K562 (cell line): ENCODE measurements at regions not wholly inside any gene's neighbourhood (a gene's known extent, or its start where the extent isn't known, plus 50 kb on each side); places are given as distances from the start of the nearest gene placed in this dataset.

Experiments used
- ATAC-seq: fragments of 200-7000 bp; cut with Tn5 transposase; 3 replicates; pipeline ENCODE4 v1.9.1; 2020; ENCODE audit warnings: moderate library complexity
- BruUV-seq: library from RNA; stranded (reverse); fragments of 400-500 nt; replicated peaks from 2 replicates; lab custom pipeline; 2021; lab: Mats Ljungman, UMichigan
- CTCF ChIA-PET: fragments of 300-600 bp; formaldehyde crosslinking; extraction: SDS; loops from one replicate; lab custom pipeline; 2021; ENCODE audit warnings: low intra/inter-chr PET ratio; lab: Yijun Ruan, JAX
- POLR2A ChIA-PET: fragments of 300-600, 350-650 bp; sonication (Branson Sonifier 250); formaldehyde crosslinking; extraction: SDS; loops from one replicate; lab custom pipeline; 2021; ENCODE audit warnings: antibody characterized with exemption, inconsistent platforms; lab: Yijun Ruan, JAX
- DNase-seq, 4 experiments: peaks; one replicate each; pipeline versions ENCODE4 v3.0.0 to v3.0.0-alpha.2; 2011 to 2018; ENCODE audit warnings: low spot score in 3 of 4, mixed read lengths in 3 of 4; ENCODE audit errors: extremely low read depth in 1 of 4
- FAIRE-seq: peaks from 2 replicates; lab custom pipeline; 2011; peaks lifted over from hg19 to GRCh38; lab: Jason Lieb, UNC
- H2AFZ ChIP-seq: 2 replicates; pipeline ENCODE4 v1.6.0; 2011; ENCODE audit warnings: low read depth, low read length, control low read depth, inconsistent platforms
- H3K27ac ChIP-seq: fragments of 200-600 bp; 3 replicates; pipeline ENCODE4 v1.8.0; 2011; ENCODE audit warnings: low read depth, mild to moderate bottlenecking, control low read depth, inconsistent platforms, low read length, moderate library complexity, mixed read lengths; ENCODE audit errors: extremely low read depth
- H3K27me3 ChIP-seq, 2 experiments: fragments of 300-600 bp in 1 of 2; 2 replicates in 1 of 2; 3 replicates in 1 of 2; pipeline versions ENCODE4 v1.6.0 to v1.8.0; 2011; ENCODE audit warnings: inconsistent platforms in 2 of 2, low read length in 2 of 2, mild to moderate bottlenecking in 1 of 2, mixed read lengths in 1 of 2, moderate library complexity in 1 of 2; ENCODE audit not compliant: control insufficient read depth in 2 of 2, insufficient read depth in 2 of 2
- H3K36me3 ChIP-seq: fragments of 300-600 bp; 3 replicates; pipeline ENCODE4 v1.8.0; 2011; ENCODE audit warnings: mild to moderate bottlenecking, low read length, inconsistent platforms; ENCODE audit not compliant: control insufficient read depth, insufficient read depth
- H3K4me1 ChIP-seq, 2 experiments: fragments of 200-600 bp in 1 of 2; replicated peaks in 1 of 2; 2 replicates in 1 of 2; 3 replicates in 1 of 2; pipeline versions ENCODE4 v1.5.1 to v1.8.0; 2011; ENCODE audit warnings: inconsistent platforms in 2 of 2, low read length in 2 of 2, mild to moderate bottlenecking in 1 of 2, mixed read lengths in 1 of 2, moderate library complexity in 1 of 2; ENCODE audit not compliant: control insufficient read depth in 2 of 2, insufficient read depth in 2 of 2
- H3K4me2 ChIP-seq: 2 replicates; pipeline ENCODE4 v1.6.1; 2011; ENCODE audit warnings: low read length, control low read depth, inconsistent platforms, mixed read lengths; ENCODE audit not compliant: insufficient read depth
- H3K4me3 ChIP-seq: fragments of 200-600 bp; sonication (generic), shearing (Covaris generic); 2 replicates; pipeline ENCODE4 v1.5.1; 2016; ENCODE audit warnings: control low read depth, inconsistent platforms
- H3K79me2 ChIP-seq: fragments of 200-600 bp; 3 replicates; pipeline ENCODE4 v1.8.0; 2011; ENCODE audit warnings: low read length, inconsistent platforms; ENCODE audit not compliant: control insufficient read depth, insufficient read depth
- H3K9ac ChIP-seq, 2 experiments: 2 replicates each; pipeline versions ENCODE4 v1.6.0 to v1.6.1; 2011; ENCODE audit warnings: low read depth in 2 of 2, low read length in 2 of 2, control low read depth in 1 of 2, inconsistent platforms in 1 of 2, mild to moderate bottlenecking in 1 of 2, mixed read lengths in 1 of 2; ENCODE audit not compliant: insufficient read depth in 1 of 2
- H3K9me1 ChIP-seq: one replicate; pipeline ENCODE4 v1.6.0; 2011; ENCODE audit warnings: inconsistent platforms, mild to moderate bottlenecking, low read length, moderate library complexity; ENCODE audit not compliant: control insufficient read depth, insufficient read depth
- H3K9me3 ChIP-seq: replicated peaks from 2 replicates; pipeline ENCODE4 v1.5.1; 2011; ENCODE audit warnings: low read depth, low read length, inconsistent platforms; ENCODE audit not compliant: control insufficient read depth, insufficient read depth
- H4K20me1 ChIP-seq: replicated peaks from 2 replicates; pipeline ENCODE4 v1.6.1; 2011; ENCODE audit warnings: low read length, inconsistent platforms, mixed read lengths; ENCODE audit not compliant: control insufficient read depth, insufficient read depth
- BRCA1 ChIP-seq, 2 experiments: fragments of 450-650 bp in 1 of 2; sonication (generic) in 1 of 2; formaldehyde crosslinking in 1 of 2; IDR thresholded peaks; 2 replicates each; pipeline versions ENCODE4 v1.5.0 to v1.6.1; 2017 to 2020; ENCODE audit warnings: mild to moderate bottlenecking in 1 of 2, missing genetic modification reagents in 1 of 2
- CC2D1A ChIP-seq: fragments of 450-650 bp; IDR thresholded peaks from 2 replicates; pipeline ENCODE4 v1.6.1; 2017; ENCODE audit warnings: mild to moderate bottlenecking
- CEBPG ChIP-seq, 3 experiments: fragments of 200-800 bp in 1 of 3; sonication (Bioruptor generic) in 1 of 3; sonication (generic) in 1 of 3; formaldehyde crosslinking in 1 of 3; IDR thresholded peaks in 2 of 3; conservative IDR thresholded peaks in 1 of 3; 2 replicates each; pipeline versions ENCODE4 v1.6.1 to v1.8.0; 2016 to 2022; ENCODE audit warnings: missing compliant biosample characterization in 2 of 3, missing genetic modification characterization in 2 of 3, mild to moderate bottlenecking in 1 of 3, missing genetic modification reagents in 1 of 3
- HDGF ChIP-seq: fragments of 450-650 bp; IDR thresholded peaks from 2 replicates; pipeline ENCODE4 v1.6.1; 2016
- NCOA6 ChIP-seq: fragments of 450-650 bp; IDR thresholded peaks from 2 replicates; pipeline ENCODE4 v1.6.1; 2017; ENCODE audit warnings: mild to moderate bottlenecking
- NELFE ChIP-seq: IDR thresholded peaks from 2 replicates; pipeline ENCODE4 v1.6.1; 2011; ENCODE audit warnings: mild to moderate bottlenecking; ENCODE audit not compliant: insufficient read depth, insufficient read length
- OTX1 ChIP-seq: fragments of 450-650 bp; formaldehyde crosslinking; IDR thresholded peaks from 2 replicates; pipeline ENCODE4 v1.4.0; 2022; ENCODE audit warnings: mild to moderate bottlenecking
- PTTG1 ChIP-seq: fragments of 450-650 bp; IDR thresholded peaks from 2 replicates; pipeline ENCODE4 v1.6.1; 2016; ENCODE audit warnings: low read depth, mild to moderate bottlenecking, missing genetic modification characterization, missing compliant biosample characterization
- SAP30 ChIP-seq: fragments of 200-600 bp; sonication (generic); IDR thresholded peaks from 2 replicates; pipeline ENCODE4 v1.6.1; 2012; ENCODE audit warnings: borderline replicate concordance, low read depth, mild to moderate bottlenecking, moderate library complexity, low read length, control low read depth, inconsistent platforms; ENCODE audit not compliant: insufficient read depth, poor library complexity, severe bottlenecking
- TFAP4 ChIP-seq: sonication (generic); formaldehyde crosslinking; IDR thresholded peaks from 2 replicates; pipeline ENCODE4 v1.8.0; 2022; ENCODE audit warnings: missing genetic modification reagents, mild to moderate bottlenecking, moderate library complexity, borderline replicate concordance
- TSC22D4 ChIP-seq: fragments of 450-650 bp; IDR thresholded peaks from 2 replicates; pipeline ENCODE4 v1.6.1; 2016; ENCODE audit warnings: missing genetic modification characterization, missing biosample characterization, control low read depth
- ZC3H11A ChIP-seq: IDR thresholded peaks from 2 replicates; pipeline ENCODE4 v1.6.1; 2012; ENCODE audit warnings: low read depth, low read length, improper control_type of control experiment
- ZEB2 ChIP-seq: fragments of 450-650 bp; IDR thresholded peaks from 2 replicates; pipeline ENCODE4 v1.6.1; 2016
- ZFP91 ChIP-seq: sonication (generic); formaldehyde crosslinking; IDR thresholded peaks from 2 replicates; pipeline ENCODE4 v1.8.0; 2022; ENCODE audit warnings: mild to moderate bottlenecking, missing genetic modification reagents
- ZNF124 ChIP-seq: sonication (generic); formaldehyde crosslinking; IDR thresholded peaks from 2 replicates; pipeline ENCODE4 v1.8.1; 2022; ENCODE audit warnings: missing genetic modification reagents
- ZNF134 ChIP-seq: fragments of 250-450 bp; sonication (Bioruptor Pico); conservative IDR thresholded peaks from 2 replicates; pipeline ENCODE4 v1.4.0; 2020
- ZNF609 ChIP-seq: sonication (generic); formaldehyde crosslinking; IDR thresholded peaks from 2 replicates; pipeline ENCODE4 v1.8.1; 2023; ENCODE audit warnings: missing genetic modification reagents, mild to moderate bottlenecking, borderline replicate concordance
- WGBS: fragments of 100-300 bp; shearing (Covaris generic); methylation state at CpG from one replicate; pipeline ENCODE4 v1.1.6; 2016; ENCODE audit warnings: low coverage, mixed read lengths; ENCODE audit not compliant: insufficient coverage; ENCODE audit errors: missing lambda C conversion rate; 5-methylcytosine and 5-hydroxymethylcytosine counted together
- in situ Hi-C: fragments of 300-500 bp; cut with MboI; formaldehyde crosslinking; loops from 4 replicates; pipeline ENCODE4 v1.15.0; 2018; ENCODE audit warnings: inconsistent platforms, mixed read lengths
- intact Hi-C: fragments of 100-400 bp; cut with micrococcal nuclease; formaldehyde crosslinking; loops from 2 replicates; pipeline ENCODE4 v1.14.2; 2022

- FAIRE-seq (no peak), ATAC-seq (no peak), DNase-seq (no peak)
- no peaks in the 10 kb centered on the region for H3K27me3 ChIP-seq
- H4K20me1 ChIP-seq: no peaks in the 10 kb centered on the region
- no peak overlapping the region for H2AFZ ChIP-seq
- ChIA-PET POLR2A (no interaction called here), CTCF (no interaction called here)
- H3K9me1 ChIP-seq: no peaks in the 10 kb centered on the region
- H3K4me1 ChIP-seq: no peaks in the 10 kb centered on the region
- H3K9ac ChIP-seq: no peak overlapping the region
- in situ Hi-C loops: no loop called here
- no peak overlapping the region for H3K4me3 ChIP-seq
- H3K36me3 ChIP-seq: no peaks in the 10 kb centered on the region
- H3K9me3 ChIP-seq: no peaks in the 10 kb centered on the region
- no TSS peak for BruUV-seq
- H3K4me2 ChIP-seq: no peak overlapping the region
- intact Hi-C loops: no loop called here
- H3K79me2 ChIP-seq: no peaks in the 10 kb centered on the region
- WGBS: 18% methylated on average over 1 of the region's 1 CpG
- H3K27ac ChIP-seq: no peak overlapping the region
- TF ChIP-seq PTTG1 (tag) (no peak), CC2D1A (no peak), ZFP91 (CRISPR knock-in tag) (no peak), ZNF124 (CRISPR knock-in tag) (no peak), ZNF134 (CRISPR knock-in tag) (no peak), OTX1 (no peak), SAP30 (no peak), HDGF (no peak), NELFE (no peak), NCOA6 (no peak), CEBPG (CRISPR knock-in tag; IDR thresholded peaks at IDR 0.05) (no peak), CEBPG (tag; conservative IDR thresholded peaks at IDR 0.05 in 1 of 2, IDR thresholded peaks at IDR 0.05 in 1 of 2) (no peak), TFAP4 (CRISPR knock-in tag) (no peak), ZC3H11A (no peak), TSC22D4 (no peak), BRCA1 (IDR thresholded peaks at IDR 0.05) (no peak), BRCA1 (CRISPR knock-in tag; IDR thresholded peaks at IDR 0.05) (no peak), ZNF609 (CRISPR knock-in tag) (no peak), ZEB2 (no peak)
These were observed 187.1 kb downstream of the RAP2B start for GRCh38 chr3:153349108-153349499.
